ENCODE measurements at regions not wholly inside any gene's neighbourhood (a gene's known extent, or its start where the extent isn't known, plus 50 kb on each side); places are given as distances from the start of the nearest gene placed in this dataset.

DNA sequence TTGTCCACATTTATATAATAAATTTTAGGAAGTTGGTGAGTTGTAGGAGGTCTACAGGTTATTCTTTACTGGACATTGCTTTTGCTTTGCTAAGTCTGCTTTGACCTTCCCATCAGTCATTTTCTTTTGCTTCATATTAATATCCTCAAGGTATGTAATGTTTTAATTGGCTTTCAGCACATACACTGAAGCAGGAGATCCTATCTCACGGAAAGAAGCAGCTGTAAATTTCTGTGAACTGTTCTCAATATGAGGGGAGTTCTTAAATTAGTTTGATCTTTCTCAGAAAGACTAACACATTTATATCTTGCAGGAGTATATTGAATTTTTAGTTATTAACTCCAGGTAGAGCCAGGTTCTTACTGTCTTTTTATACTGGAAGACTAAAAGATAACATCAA lies 856.5 kb downstream of the GATA3 start:
- no peak overlapping the region for H3K4me3 ChIP-seq (ENCODE audit: low read length)
- no peak for DNase-seq (ENCODE audit: low read depth, low spot score)

DNA sequence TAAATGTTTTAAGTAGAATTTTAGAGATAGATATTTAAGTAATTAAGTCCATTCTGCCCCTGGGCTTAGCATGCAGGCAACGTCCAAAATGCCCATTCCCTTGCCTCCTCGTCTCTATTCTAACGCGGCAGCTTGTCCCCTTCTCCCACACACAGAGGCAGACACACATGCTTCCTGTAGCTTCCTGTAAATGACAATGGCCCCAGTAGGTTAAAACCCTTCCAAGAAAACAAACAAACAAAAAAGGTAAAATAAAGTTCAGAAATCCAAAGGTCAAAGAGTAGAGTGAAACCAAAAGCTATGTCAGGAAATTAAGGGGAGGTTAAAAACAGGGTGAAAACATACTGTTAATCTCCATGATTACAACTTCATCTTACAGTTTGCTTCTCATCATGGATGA lies 857.6 kb downstream of the GATA3 start:
- DNase-seq (ENCODE audit: low read depth, low spot score): no peak

DNA sequence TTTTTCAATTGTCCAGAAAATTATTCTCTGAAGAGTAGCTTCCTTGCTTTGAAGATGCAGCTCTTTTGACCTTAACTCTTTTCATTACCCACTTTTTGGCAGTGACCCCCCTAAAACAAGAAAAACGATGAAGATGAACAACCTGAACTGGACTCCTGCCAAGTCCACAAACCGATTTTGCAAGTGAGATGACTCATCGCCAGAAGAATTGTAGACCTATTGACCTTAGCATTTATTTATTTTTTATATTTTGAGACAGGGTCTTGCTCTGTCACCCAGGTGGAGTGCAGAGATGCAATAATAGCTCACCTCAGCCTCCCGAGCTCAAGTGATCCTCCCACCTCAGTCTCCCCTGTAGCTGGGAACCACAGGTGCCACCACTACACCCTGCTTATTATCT lies 859.2 kb downstream of the GATA3 start:
- no peak overlapping the region for H3K4me3 ChIP-seq (ENCODE audit: low read length)
- DNase-seq (ENCODE audit: low read depth, low spot score): no peak

More for the DNA sequence above, 857.6 kb downstream of the GATA3 start:
- no peak overlapping the region for H3K4me3 ChIP-seq (ENCODE audit: low read length)

DNA sequence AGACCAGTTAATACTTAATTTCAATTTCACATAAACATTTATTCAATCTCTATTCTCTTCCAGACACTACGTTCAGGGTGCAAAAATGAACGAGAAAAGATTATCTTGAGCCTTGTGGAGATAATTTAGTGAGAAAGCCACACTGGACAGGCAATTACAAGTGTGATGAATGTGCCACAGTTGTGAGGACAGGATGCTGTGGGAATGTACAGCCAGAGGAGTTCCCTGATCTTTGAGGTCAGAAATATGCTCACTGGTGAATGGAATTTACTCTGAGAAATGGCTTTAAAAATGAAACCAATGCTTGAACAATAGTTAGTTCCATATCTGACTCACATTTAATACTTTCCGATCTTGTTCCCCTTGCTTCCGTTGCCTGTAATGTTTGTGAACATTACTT lies 864.8 kb downstream of the GATA3 start:
- H3K4me3 ChIP-seq (ENCODE audit: low read length): no peak overlapping the region
- no peak for DNase-seq (ENCODE audit: low read depth, low spot score)

DNA sequence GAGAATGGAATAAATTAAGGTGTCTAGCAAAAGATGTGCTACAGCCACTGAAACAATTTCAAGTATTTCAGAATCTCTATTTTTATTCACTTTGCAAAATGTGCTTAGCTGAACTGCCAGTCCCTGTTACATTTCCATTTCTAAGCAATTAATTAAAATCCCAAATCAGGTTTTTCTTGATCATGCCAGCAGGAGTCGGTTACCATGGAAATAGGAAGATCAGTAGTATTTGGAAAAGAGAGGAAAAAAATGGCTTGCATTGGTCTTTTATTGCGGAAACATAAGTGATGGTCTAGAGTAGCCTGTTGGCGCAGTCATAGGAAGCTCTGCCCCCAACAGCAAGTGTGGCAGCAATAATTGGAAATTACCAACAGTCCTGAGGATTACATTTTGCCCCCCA lies 867.1 kb downstream of the GATA3 start:
- H3K4me3 ChIP-seq (ENCODE audit: low read length): no peak overlapping the region
- no peak for DNase-seq (ENCODE audit: low read depth, low spot score)

DNA sequence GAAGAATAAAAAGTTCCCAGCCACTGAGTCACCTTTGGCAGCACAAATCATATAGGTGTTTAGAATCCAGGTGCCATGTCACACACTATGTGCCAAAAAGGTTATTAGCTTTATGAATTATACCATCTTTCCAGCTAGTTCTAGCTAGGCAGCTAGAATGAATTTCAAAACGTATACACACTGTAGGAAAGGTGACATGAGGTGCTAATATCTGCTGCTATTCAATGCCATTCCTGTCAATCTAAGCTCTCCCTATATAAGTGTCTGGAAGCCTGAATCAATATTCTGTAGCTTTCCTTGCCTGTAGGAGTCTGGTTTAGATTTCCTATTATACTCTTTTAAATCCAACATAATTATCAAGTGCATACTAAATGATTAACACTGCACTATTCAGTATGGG lies 868.6 kb downstream of the GATA3 start:
- DNase-seq (ENCODE audit: low read depth, low spot score): no peak
- H3K4me3 ChIP-seq (ENCODE audit: low read length): no peak overlapping the region

DNA sequence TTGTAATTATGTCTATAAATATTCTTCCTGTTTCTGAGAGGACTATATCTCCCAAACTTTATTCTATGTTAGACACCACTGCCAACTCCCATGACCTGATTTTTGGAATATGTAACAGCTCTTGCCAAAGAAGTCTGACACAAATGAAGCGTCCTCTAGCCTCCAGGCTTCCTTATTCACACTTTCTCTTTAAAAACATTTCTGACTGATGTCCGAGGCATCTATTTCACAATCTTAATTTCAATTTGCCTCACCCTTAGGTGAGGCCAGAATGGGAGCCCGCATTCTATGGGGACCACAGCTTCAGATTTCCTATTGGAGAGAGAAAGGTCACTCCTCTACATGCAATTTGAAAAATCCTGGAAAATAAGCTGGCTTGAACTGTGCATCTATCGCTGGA lies 873.2 kb downstream of the GATA3 start:
- DNase-seq (ENCODE audit: low read depth, low spot score): no peak
- no peak overlapping the region for H3K4me3 ChIP-seq (ENCODE audit: low read length)

DNA sequence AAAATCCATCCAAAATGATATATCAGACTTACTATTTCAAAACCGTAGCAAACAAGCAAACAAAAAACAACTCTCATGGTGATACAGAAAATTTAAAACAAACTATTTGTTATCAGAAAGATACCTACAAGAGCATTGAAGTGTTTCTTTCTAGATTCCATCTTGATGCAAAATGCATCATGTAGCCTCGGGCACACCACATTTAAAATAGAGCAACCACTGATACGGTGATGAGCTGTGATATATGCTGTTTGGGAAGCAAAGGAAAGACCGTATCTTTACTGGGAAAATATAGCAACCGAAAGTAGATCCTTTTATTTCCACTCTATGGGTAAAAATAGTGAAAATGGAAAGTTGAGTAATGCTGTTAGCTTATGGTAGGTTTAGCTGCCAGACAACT lies 892.0 kb downstream of the GATA3 start:
- DNase-seq (ENCODE audit: low read depth, low spot score): no peak
- H3K4me3 ChIP-seq (ENCODE audit: low read length): no peak overlapping the region

DNA sequence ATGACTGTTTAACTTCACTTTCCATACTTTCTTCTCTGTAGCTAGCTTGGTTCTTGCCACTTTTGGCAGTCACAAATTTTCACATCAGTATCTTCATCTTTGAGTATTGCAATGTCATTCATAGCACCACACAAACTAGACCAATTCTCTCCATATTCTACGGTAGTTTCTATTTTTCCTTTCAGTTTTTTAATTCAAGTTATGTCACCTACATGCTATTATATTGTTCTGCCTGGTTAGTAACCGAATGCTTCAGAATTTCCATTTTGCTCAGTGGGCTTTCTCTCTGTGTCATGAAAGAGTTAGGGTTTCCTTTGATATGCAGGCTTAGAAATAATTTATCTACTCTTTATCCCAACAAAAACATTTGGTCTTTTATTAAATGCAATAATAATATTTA lies 896.5 kb downstream of the GATA3 start:
- DNase-seq (ENCODE audit: low read depth, low spot score): no peak
- H3K4me3 ChIP-seq (ENCODE audit: low read length): no peak overlapping the region

DNA sequence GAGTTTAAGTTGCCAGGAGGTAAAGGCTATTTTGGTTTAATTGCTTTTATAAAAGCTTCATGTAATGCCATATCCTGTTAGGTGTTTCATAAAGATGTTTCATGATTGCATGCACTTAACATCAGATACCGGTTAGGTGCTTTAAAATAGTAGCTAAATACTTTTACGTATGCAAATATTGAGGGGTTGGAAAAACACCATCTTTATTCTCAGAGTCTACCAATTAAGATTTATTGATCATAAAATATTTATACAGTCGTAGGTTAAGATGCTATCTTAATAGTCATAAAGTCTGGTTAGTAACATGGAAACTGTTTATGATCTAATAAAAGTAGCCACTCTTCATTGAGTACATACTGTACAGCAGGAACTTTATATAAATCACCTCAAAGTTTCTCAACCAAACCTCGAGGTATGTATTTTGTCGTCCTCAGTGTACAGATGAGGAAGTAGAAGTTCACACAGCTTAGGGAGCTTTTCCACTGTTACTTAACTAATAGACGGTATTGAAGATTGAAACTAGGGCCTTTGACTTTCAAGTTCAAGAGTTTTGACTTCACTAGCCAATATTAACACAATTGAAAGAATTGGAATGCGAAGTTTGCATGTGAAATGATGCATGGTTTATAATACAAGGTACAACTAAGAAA lies 897.1 kb downstream of the GATA3 start:
- DNase-seq (ENCODE audit: low read depth, low spot score): no peak
- no peak overlapping the region for H3K4me3 ChIP-seq (ENCODE audit: low read length)

DNA sequence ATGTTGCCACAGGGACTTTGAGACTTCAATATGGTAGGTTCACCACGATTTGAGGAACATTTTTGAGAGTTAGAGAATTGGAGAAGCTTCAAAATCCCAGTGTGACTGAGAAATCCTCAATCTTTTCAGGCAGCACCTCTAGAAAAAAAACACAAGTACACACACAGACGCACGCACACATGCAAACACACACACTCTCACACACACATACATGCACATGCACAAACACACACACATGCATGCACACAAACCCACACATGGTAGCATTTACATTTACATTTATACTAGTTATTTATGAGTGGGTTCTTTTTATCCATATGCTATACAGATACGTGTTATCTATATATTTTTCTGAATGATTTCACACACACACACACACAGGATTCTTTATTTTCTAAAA lies 901.9 kb downstream of the GATA3 start:
- DNase-seq (ENCODE audit: low read depth, low spot score): no peak
- no peak overlapping the region for H3K4me3 ChIP-seq (ENCODE audit: low read length)

DNA sequence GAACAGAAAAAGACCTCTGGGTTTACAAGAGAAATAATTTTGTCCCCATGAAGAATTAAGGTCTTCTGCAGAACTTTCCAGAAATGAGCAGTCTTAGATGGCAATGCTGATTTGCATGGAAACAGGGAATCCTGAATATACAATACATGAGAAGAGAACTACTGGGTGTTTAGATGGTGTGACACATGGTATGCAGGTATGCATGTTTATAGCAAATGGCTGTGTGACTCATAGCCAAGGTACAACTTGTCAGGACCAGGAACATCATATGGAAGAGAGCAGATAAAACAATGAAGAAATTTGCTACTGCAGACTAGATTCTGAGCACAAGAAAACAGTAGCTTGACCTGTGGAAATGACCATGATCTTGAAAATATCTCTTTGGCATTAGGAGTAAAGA lies 907.8 kb downstream of the GATA3 start:
- DNase-seq (ENCODE audit: low read depth, low spot score): no peak
- H3K4me3 ChIP-seq (ENCODE audit: low read length): no peak overlapping the region

DNA sequence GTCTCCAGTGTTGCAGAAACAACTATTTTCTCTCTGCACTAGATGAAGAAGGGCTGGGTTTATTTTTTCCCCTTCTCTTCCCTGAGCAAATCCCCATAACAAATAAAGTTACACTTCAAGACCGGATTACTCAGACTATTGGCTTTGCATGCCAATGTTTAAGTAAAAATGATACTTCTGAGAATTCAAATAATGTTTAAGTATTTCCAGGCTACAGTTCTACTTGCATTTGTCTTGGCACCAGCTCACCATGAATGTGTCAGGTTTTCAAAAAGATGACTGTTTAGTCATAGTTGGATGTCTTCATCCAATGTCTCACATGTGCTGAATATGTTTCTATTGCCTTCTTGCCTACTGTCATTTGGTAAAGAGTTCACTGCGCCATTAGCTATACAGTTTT lies 912.6 kb downstream of the GATA3 start:
- no peak overlapping the region for H3K4me3 ChIP-seq (ENCODE audit: low read length)
- DNase-seq (ENCODE audit: low read depth, low spot score): no peak

DNA sequence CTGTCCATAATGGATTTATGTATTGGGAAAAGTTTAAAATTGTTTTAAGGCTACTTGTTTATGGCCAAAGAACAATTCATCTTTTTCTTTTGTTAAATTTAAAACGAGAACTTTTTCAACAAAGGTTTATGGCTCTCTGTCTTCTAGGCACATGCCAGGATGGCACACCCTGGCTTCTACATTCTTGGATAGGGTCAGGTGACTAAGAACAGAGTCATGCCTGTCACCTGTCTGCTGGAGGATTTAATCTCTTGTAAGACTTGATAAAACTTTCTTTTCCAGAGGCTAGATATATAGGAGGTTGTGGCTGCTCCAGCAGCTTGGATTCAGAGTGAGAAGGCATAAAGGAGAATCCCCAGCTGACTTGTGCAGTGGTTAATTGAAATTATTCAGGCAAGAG lies 915.4 kb downstream of the GATA3 start:
- no peak for DNase-seq (ENCODE audit: low read depth, low spot score)
- H3K4me3 ChIP-seq (ENCODE audit: low read length): no peak overlapping the region

DNA sequence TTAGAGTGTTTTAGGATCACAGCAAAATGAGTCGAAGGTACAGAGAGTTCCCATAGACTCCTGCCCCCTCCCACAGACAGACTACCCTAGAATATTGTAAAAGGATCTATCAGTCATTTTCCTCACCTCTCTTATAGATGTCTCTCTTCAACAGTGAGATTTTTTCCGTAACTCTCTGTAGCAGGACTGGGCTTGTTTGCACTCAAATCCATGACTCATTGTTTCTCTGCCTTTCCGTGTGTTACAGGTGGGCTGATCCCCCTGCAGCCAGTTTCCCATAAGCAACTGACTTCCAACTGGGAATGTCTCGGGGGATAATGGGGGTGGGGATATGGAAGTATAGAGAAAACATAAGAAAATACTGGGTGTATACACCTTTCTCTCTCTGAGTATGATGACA lies 921.0 kb downstream of the GATA3 start:
- no peak for DNase-seq (ENCODE audit: low read depth, low spot score)
- H3K4me3 ChIP-seq (ENCODE audit: low read length): no peak overlapping the region

DNA sequence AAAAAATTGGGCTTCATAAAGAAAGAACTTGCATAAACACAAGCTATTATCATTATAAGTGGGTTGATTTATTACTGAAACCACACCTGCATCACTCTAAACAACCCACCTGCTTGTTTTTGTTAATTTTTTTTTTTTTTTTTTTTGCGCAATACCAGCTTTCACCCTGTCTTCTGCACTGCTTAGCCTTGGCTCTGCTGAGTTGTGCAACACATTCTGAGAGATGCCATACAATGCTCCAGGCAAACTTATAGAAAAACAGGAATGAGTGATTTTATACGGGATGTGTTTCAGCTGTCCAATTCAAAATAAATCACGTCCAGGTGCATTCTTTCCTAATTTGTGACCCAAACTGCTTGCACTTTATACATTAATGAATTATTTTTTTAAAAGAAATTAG lies 923.6 kb downstream of the GATA3 start:
- no peak for DNase-seq (ENCODE audit: low read depth, low spot score)
- no peak overlapping the region for H3K4me3 ChIP-seq (ENCODE audit: low read length)

DNA sequence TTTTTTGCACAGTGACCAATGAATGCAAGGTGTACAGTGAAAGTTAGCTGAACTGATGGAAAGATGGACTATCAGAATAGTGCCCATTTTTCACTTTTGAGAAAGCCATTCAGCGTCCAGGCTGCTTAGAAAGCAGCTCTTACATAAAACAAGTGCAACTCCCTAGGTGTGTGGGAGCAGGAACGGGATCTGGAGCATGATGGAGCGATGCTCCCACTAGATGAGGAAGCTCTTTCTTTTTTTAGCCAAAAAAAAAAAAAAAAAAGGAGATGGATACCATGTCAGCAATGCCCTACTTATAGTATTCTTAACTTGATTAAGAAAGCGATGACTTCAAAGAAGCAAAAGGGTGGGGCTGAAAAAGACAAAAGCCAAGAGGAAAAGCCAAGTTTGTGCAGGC lies 925.5 kb downstream of the GATA3 start:
- H3K4me3 ChIP-seq (ENCODE audit: low read length): no peak overlapping the region
- DNase-seq (ENCODE audit: low read depth, low spot score): no peak

DNA sequence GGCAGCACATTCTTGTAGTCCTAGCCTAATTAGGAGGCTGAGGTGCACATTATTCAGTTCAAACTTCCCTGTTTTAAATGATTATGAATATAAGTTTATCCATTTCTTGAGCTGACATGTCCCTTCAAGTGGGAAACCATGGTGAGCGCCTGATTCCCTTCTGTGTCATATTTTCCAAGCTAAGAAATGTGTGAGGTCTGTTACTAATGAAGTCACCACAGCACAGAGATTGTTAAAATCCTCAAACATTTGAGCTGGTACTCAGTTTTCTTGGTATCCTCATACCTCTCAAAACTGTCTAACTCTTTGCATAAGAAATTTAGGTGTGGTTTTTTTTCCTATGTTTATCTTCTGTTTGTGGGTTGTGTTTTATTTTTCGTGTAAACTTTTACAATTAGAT lies 926.8 kb downstream of the GATA3 start:
- no peak overlapping the region for H3K4me3 ChIP-seq (ENCODE audit: low read length)
- DNase-seq (ENCODE audit: low read depth, low spot score): no peak

DNA sequence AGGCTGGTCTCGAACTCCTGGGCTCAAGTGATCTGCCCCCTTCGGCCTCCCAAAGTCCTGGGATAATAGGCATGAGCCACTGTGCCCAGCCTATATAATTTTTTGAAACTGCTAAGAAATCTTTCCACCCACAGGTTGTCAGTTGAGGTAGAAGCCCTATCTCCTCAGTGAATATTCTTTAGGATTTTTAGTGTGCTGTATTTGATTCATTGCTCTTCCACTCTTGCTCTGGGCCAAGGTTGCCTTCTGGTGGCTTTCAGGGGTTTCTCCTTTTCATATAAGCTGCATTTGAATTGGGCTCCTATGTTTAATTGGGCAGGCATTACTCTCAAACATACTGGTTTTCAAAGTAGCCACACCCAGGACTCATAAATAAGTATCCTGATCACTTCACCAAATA lies 931.2 kb downstream of the GATA3 start:
- no peak for DNase-seq (ENCODE audit: low read depth, low spot score)
- no peak overlapping the region for H3K4me3 ChIP-seq (ENCODE audit: low read length)

DNA sequence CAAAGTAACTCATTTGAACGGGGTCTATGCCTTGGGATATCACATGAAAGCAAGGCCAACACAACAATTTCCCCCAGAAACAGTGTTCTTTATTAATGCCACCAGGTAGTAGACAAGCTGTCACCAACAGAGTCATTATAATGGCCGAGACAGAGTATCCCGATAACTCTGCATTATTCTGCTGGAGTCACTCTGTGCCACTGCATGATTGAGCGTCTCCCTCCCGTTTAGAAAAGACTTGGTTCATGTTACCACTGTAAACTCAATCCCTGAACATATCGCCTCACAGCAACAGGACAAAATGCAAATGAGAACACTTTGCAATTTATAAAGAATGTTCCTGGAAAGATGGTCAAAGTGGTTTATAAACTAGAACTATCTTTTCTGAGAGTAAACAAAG lies 932.5 kb downstream of the GATA3 start:
- DNase-seq (ENCODE audit: low read depth, low spot score): no peak
- H3K4me3 ChIP-seq (ENCODE audit: low read length): no peak overlapping the region

DNA sequence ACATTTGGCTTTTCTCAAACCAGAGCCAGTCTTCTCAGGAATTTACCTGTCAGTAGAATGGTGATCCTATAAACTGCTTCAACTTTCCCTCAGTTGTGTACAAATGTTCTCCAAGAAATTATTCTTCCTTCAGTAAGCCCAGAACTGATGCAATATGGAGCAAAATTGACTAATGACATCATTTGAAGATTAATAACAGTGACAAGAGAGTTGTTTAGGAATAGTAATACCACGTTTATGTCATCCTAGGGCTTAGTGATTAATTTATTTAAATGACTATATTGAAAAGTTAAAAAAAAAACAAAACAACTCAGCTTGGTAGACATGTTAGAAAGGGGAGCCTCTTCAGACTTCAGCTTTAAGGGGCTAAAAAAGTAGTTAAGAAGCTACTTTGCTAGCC lies 933.2 kb downstream of the GATA3 start:
- H3K4me3 ChIP-seq (ENCODE audit: low read length): no peak overlapping the region
- DNase-seq (ENCODE audit: low read depth, low spot score): no peak
